A549 (cell line): ENCODE measurements at regions not wholly inside any gene's neighbourhood (a gene's known extent, or its start where the extent isn't known, plus 50 kb on each side); places are given as distances from the start of the nearest gene placed in this dataset.
A peak's percentile ranks its signal among the peaks of the same experiment; 100 is the strongest.

Experiments used
- ATAC-seq, 2 experiments: fragments of 200-7000 bp in 1 of 2; fragments of >200 bp in 1 of 2; cut with Nextera tagmentation in 1 of 2; cut with Tn5 transposase in 1 of 2; 3 replicates each; pipeline versions ENCODE4 v1.8.0 to v1.9.1; 2018 to 2020; ENCODE audit warnings: mild to moderate bottlenecking in 1 of 2, moderate library complexity in 1 of 2
- CTCF ChIA-PET: fragments of 300-600 bp; sonication (Branson Sonifier 250); formaldehyde crosslinking; extraction: SDS; loops from one replicate; lab custom pipeline; 2021; ENCODE audit warnings: antibody characterized with exemption, inconsistent platforms; lab: Yijun Ruan, JAX
- POLR2A ChIA-PET: fragments of 350-600 bp; formaldehyde crosslinking; extraction: SDS; loops from one replicate; lab custom pipeline; 2021; ENCODE audit warnings: antibody characterized with exemption, inconsistent platforms; lab: Yijun Ruan, JAX
- DNase-seq, 2 experiments: peaks; one replicate each; pipeline versions ENCODE4 v3.0.0 to v3.0.0-alpha.2; 2011 to 2016; ENCODE audit warnings: low read depth in 1 of 2, low spot score in 1 of 2
- FAIRE-seq: peaks from 2 replicates; lab custom pipeline; 2011; peaks lifted over from hg19 to GRCh38; lab: Jason Lieb, UNC
- H3K27ac ChIP-seq, 2 experiments: fragments of >200 bp; sonication (Bioruptor Twin); formaldehyde crosslinking; 3 replicates each; pipeline ENCODE4 v1.5.1; 2016 to 2017
- H3K4me1 ChIP-seq: fragments of >200 bp; sonication (Bioruptor Twin); formaldehyde crosslinking; 3 replicates; pipeline ENCODE4 v1.6.1; 2016
- H3K4me2 ChIP-seq: fragments of >200 bp; sonication (Bioruptor Twin); formaldehyde crosslinking; 3 replicates; pipeline ENCODE4 v1.6.1; 2016
- H3K4me3 ChIP-seq: fragments of >200 bp; sonication (Bioruptor Twin); formaldehyde crosslinking; 3 replicates; pipeline ENCODE4 v1.5.1; 2016
- H3K9me3 ChIP-seq: fragments of >200 bp; sonication (Bioruptor Twin); formaldehyde crosslinking; 3 replicates; pipeline ENCODE4 v1.6.1; 2016
- CBX8 ChIP-seq: fragments of 200-600 bp; sonication (generic); IDR thresholded peaks from 2 replicates; pipeline ENCODE4 v1.6.1; 2016
- CHD2 ChIP-seq: fragments of 150-350 bp; IDR thresholded peaks from 2 replicates; pipeline ENCODE4 v1.6.1; 2014; ENCODE audit warnings: low read length; ENCODE audit not compliant: partially characterized antibody
- CHD4 ChIP-seq: fragments of 200-600 bp; sonication (generic); IDR thresholded peaks from 2 replicates; pipeline ENCODE4 v1.6.1; 2016; ENCODE audit warnings: antibody characterized with exemption, mild to moderate bottlenecking, borderline replicate concordance
- CTCF ChIP-seq: fragments of >200 bp; sonication (Bioruptor Twin); formaldehyde crosslinking; IDR thresholded peaks from 3 replicates; pipeline ENCODE4 v1.5.1; 2016
- E2F6 ChIP-seq: IDR thresholded peaks from 2 replicates; pipeline ENCODE4 v1.6.1; 2012; ENCODE audit warnings: low read depth, borderline replicate concordance
- EHMT2 ChIP-seq: fragments of 200-600 bp; sonication (generic); IDR thresholded peaks from 2 replicates; pipeline ENCODE4 v1.6.1; 2016; ENCODE audit warnings: antibody characterized with exemption, low read depth, mild to moderate bottlenecking, moderate library complexity
- GATA3 ChIP-seq: IDR thresholded peaks from 2 replicates; pipeline ENCODE4 v1.6.1; 2012; ENCODE audit warnings: borderline replicate concordance
- HEYL ChIP-seq: fragments of 250-450 bp; sonication (Bioruptor Pico); IDR thresholded peaks from 2 replicates; pipeline ENCODE4 v1.8.0; 2021; ENCODE audit warnings: mild to moderate bottlenecking, moderate library complexity
- HOXA7 ChIP-seq: fragments of 250-450 bp; sonication (Bioruptor Pico); IDR thresholded peaks from 2 replicates; pipeline ENCODE4 v1.5.0; 2020; ENCODE audit warnings: mild to moderate bottlenecking, moderate library complexity
- JUNB ChIP-seq: fragments of >200 bp; sonication (Bioruptor Twin); formaldehyde crosslinking; IDR thresholded peaks from 2 replicates; pipeline ENCODE4 v1.6.1; 2016
- MAFK ChIP-seq: fragments of 450-650 bp; IDR thresholded peaks from 2 replicates; pipeline ENCODE4 v1.6.1; 2014; ENCODE audit not compliant: partially characterized antibody
- MAX ChIP-seq: IDR thresholded peaks from 2 replicates; pipeline ENCODE4 v1.6.1; 2012
- NFE2L2 ChIP-seq: fragments of 150-350 bp; conservative IDR thresholded peaks from 2 replicates; pipeline ENCODE4 v1.6.1; 2014; ENCODE audit warnings: low read length
- RARB ChIP-seq: fragments of 250-450 bp; sonication (Bioruptor Pico); IDR thresholded peaks from 2 replicates; pipeline ENCODE4 v1.8.0; 2021; ENCODE audit warnings: mild to moderate bottlenecking, moderate library complexity
- RFX5 ChIP-seq: fragments of 450-650 bp; IDR thresholded peaks from 2 replicates; pipeline ENCODE4 v1.7.1; 2014; ENCODE audit warnings: antibody characterized with exemption, mild to moderate bottlenecking, moderate library complexity
- SREBF2 ChIP-seq: fragments of 450-650 bp; IDR thresholded peaks from 2 replicates; pipeline ENCODE4 v1.6.1; 2014; ENCODE audit warnings: mild to moderate bottlenecking, moderate library complexity
- TFCP2L1 ChIP-seq: fragments of 250-450 bp; sonication (Bioruptor Pico); IDR thresholded peaks from 2 replicates; pipeline ENCODE4 v1.5.0; 2021; ENCODE audit warnings: mild to moderate bottlenecking
- TP53 ChIP-seq: fragments of 250-450 bp; sonication (Bioruptor Pico); IDR thresholded peaks from 2 replicates; pipeline ENCODE4 v1.5.0; 2021; ENCODE audit warnings: mild to moderate bottlenecking, moderate library complexity
- ZC3H11A ChIP-seq: fragments of 450-650 bp; IDR thresholded peaks from 2 replicates; pipeline ENCODE4 v1.6.1; 2014; ENCODE audit warnings: antibody characterized with exemption, mild to moderate bottlenecking
- ZFP36 ChIP-seq: fragments of 450-650 bp; IDR thresholded peaks from 2 replicates; pipeline ENCODE4 v1.6.1; 2014; ENCODE audit warnings: borderline replicate concordance; ENCODE audit not compliant: partially characterized antibody
- WGBS: methylation state at CpG from one replicate; pipeline ENCODE4 v1.1.6; 2017; ENCODE audit errors: missing lambda C conversion rate; 5-methylcytosine and 5-hydroxymethylcytosine counted together
- TF ChIP-seq, protein P1 (sequence below): fragments of 450-650 bp; IDR thresholded peaks from 2 replicates; pipeline ENCODE4 v1.6.1; 2014; ENCODE audit warnings: antibody characterized with exemption
- TF ChIP-seq, protein P2 (sequence below): fragments of 150-350 bp; IDR thresholded peaks from 2 replicates; pipeline ENCODE4 v1.6.1; 2014; ENCODE audit warnings: low read depth, mild to moderate bottlenecking, low read length

DNA sequence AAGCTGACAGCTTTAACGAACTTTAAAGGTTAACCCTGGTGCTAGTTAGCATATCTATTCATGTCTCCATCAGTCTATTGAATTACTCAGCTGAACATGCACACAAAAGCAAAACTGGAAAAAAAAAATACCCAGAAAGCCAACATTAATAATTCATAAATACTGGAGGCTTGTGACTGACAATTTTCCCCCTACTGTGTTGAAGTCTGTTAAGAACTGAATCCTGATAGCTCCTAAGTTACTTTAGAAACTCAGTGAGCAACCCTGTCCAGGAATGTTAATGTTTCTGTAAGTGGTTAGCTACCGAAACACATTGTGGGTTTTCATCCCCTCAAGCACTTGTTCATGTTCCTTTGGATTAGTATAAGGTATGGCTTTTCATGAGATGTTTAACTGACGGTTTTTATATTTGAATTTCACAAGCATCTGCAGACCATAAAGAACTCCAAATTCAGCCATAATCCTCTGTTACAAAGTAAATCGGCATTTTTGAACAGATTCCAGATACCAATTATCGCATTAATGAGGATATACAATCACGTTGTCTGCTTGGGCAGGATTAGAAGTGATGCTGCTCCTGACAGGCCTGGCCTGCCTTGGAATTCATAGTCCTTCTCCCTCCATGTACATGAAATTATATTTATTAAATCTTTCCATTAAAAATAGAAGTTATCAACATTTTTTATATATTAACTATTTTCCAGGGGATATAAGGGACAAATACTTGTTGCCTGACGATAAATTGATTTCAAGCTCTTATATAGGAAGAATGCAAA lies 331.2 kb downstream of the TLE4 start:
- Histone ChIP-seq H3K9me3 (no peaks in the 10 kb centered on the region), H3K4me1 (no peaks in the 10 kb centered on the region), H3K27ac (no peak overlapping the region), H3K4me3 (no peak overlapping the region), H3K4me2 (no peak overlapping the region)
- FAIRE-seq (no peak), ATAC-seq (no peak), DNase-seq (no peak)
- POLR2A ChIA-PET: no interaction called here
- TF ChIP-seq CHD2 (no peak), JUNB (no peak), EHMT2 (no peak), ZC3H11A (no peak), SREBF2 (no peak), CTCF (no peak), HOXA7 (CRISPR knock-in tag) (no peak), ZFP36 (no peak), MAX (no peak), NFE2L2 (no peak), HEYL (no peak), CHD4 (no peak)
- TF ChIP-seq, protein P1, sequence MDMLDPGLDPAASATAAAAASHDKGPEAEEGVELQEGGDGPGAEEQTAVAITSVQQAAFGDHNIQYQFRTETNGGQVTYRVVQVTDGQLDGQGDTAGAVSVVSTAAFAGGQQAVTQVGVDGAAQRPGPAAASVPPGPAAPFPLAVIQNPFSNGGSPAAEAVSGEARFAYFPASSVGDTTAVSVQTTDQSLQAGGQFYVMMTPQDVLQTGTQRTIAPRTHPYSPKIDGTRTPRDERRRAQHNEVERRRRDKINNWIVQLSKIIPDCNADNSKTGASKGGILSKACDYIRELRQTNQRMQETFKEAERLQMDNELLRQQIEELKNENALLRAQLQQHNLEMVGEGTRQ: no peak
- TF ChIP-seq, protein P2, sequence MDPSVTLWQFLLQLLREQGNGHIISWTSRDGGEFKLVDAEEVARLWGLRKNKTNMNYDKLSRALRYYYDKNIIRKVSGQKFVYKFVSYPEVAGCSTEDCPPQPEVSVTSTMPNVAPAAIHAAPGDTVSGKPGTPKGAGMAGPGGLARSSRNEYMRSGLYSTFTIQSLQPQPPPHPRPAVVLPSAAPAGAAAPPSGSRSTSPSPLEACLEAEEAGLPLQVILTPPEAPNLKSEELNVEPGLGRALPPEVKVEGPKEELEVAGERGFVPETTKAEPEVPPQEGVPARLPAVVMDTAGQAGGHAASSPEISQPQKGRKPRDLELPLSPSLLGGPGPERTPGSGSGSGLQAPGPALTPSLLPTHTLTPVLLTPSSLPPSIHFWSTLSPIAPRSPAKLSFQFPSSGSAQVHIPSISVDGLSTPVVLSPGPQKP: no peak
- CTCF ChIA-PET: interaction anchor here (0.6 kb wide), 1 partner anchor 33 kb away, joined by 3 read pairs; no protein-coding TSS in a partner anchor
- 46% methylated on average over 7 of the region's 7 CpGs for WGBS

DNA sequence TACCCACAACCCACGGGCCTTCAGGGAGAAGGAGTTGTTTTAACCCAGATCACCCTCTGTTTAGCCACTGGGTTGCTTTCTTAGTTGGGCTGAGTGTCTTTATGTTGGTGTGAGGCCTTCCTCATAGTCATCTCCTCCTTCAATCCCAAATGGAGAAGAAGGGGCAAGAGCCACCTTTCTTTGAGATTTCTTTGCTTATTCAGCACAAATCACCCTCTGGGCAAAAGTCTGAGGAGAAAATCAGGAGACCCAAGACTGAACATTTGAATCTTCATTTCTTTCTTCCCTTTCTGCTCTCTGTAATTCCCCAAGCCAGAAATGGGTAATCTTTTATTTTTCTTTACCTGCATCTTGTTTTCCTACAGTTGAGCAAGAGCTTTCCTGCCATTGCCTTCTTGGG lies 329.0 kb downstream of the TLE4 start:
- Histone ChIP-seq H3K4me2 (no peak overlapping the region), H3K27ac (no peak overlapping the region), H3K9me3 (no peaks in the 10 kb centered on the region), H3K4me1 (no peaks in the 10 kb centered on the region), H3K4me3 (no peak overlapping the region)
- ChIA-PET POLR2A (interaction anchor here (0.6 kb wide), 1 partner anchor 1086 kb away, joined by 3 read pairs; no protein-coding TSS in a partner anchor), CTCF (interaction anchor here (1.0 kb wide), 1 partner anchor 13 kb away, joined by 3 read pairs; no protein-coding TSS in a partner anchor)
- DNase-seq (no peak), FAIRE-seq (no peak), ATAC-seq (no peak)
- TF ChIP-seq MAFK (peak; percentile 55), RFX5 (no peak)
- 10% methylated on average over 1 of the region's 1 CpG for WGBS

DNA sequence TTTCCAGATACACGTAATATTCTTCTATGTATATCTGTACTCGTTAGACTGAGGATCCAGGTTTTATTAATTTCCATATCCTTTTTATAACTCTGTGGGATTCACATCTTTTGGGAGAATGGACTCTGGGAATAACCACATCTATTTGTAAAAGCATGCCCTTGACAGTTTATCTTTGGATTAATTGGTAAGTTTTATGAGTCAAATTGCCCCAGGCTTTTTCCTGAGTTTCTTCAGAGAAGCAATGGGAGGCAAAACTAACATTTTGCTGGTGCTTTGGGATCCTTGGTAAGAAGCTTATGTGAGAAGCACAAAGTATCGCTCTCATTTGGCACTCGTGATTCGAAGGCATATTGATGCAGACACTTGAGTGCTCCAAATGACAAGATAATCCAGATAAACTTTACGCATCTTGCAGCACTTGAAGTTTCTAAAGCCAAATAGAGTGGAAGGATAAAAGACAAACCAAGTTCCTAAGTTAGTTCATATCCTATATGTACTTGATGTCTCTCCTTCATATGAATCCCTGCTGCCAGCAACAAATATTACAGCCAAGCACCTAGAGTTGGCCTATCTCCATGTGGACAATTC lies 324.7 kb downstream of the TLE4 start:
- ChIA-PET POLR2A (no interaction called here), CTCF (no interaction called here)
- ATAC-seq (no peak), FAIRE-seq (no peak), DNase-seq (no peak)
- H3K4me2 ChIP-seq: no peak overlapping the region
- H3K9me3 ChIP-seq: no peaks in the 10 kb centered on the region
- WGBS: 65% methylated on average over 6 of the region's 6 CpGs
- H3K4me1 ChIP-seq: no peaks in the 10 kb centered on the region
- H3K4me3 ChIP-seq: no peak overlapping the region
- no peak overlapping the region for H3K27ac ChIP-seq
- TF ChIP-seq TP53: no peak
- TF ChIP-seq GATA3: no peak
- no peak for TF ChIP-seq CBX8
- TF ChIP-seq RARB: no peak
- no peak for TF ChIP-seq E2F6
- TF ChIP-seq TFCP2L1 (CRISPR knock-in tag): no peak
- no peak for TF ChIP-seq MAX
